GM21529 (cell line): ENCODE measurements at regions not wholly inside any gene's neighbourhood (a gene's known extent, or its start where the extent isn't known, plus 50 kb on each side); places are given as distances from the start of the nearest gene placed in this dataset.

ENCODE experiments used
- ATAC-seq: cut with Tn5 transposase; IDR thresholded peaks from one replicate; pipeline ENCODE4 v1.9.1; 2021; ENCODE audit not compliant: unreplicated experiment

- no peak for ATAC-seq
Observed at GRCh38 chr13:89752394-89752793, 1595.1 kb upstream of the MIR17HG start.

GRCh38 chr13:89755729-89756492 lies 1591.6 kb upstream of the MIR17HG start:
- ATAC-seq = no peak

- ATAC-seq = no peak
Observed at GRCh38 chr13:89763005-89763404, 1584.5 kb upstream of the MIR17HG start.

GRCh38 chr13:89783221-89783755 lies 1564.2 kb upstream of the MIR17HG start:
- no peak for ATAC-seq

- no peak for ATAC-seq
Observed at GRCh38 chr13:89784161-89784809, 1563.2 kb upstream of the MIR17HG start.

GRCh38 chr13:89786531-89786930 lies 1561.0 kb upstream of the MIR17HG start:
- ATAC-seq = no peak

- ATAC-seq = no peak
Observed at GRCh38 chr13:89790696-89791095, 1556.8 kb upstream of the MIR17HG start.

- no peak for ATAC-seq
Observed at GRCh38 chr13:89791971-89792630, 1555.4 kb upstream of the MIR17HG start.

GRCh38 chr13:89796196-89796595 lies 1551.3 kb upstream of the MIR17HG start:
- no peak for ATAC-seq

- ATAC-seq = no peak
Observed at GRCh38 chr13:89803839-89804238, 1543.6 kb upstream of the MIR17HG start.

- no peak for ATAC-seq
Observed at GRCh38 chr13:89806594-89806993, 1540.9 kb upstream of the MIR17HG start.

- no peak for ATAC-seq
Observed at GRCh38 chr13:89812856-89813255, 1534.6 kb upstream of the MIR17HG start.

- no peak for ATAC-seq
Observed at GRCh38 chr13:89816404-89816803, 1531.1 kb upstream of the MIR17HG start.

- no peak for ATAC-seq
Observed at GRCh38 chr13:89822467-89822866, 1525.0 kb upstream of the MIR17HG start.

- no peak for ATAC-seq
Observed at GRCh38 chr13:89827552-89827951, 1519.9 kb upstream of the MIR17HG start.

GRCh38 chr13:89828506-89828905 lies 1519.0 kb upstream of the MIR17HG start:
- ATAC-seq = no peak

- no peak for ATAC-seq
Observed at GRCh38 chr13:89831157-89831556, 1516.3 kb upstream of the MIR17HG start.

GRCh38 chr13:89832827-89833226 lies 1514.7 kb upstream of the MIR17HG start:
- ATAC-seq = no peak

- no peak for ATAC-seq
Observed at GRCh38 chr13:89843621-89844020, 1503.9 kb upstream of the MIR17HG start.

- no peak for ATAC-seq
Observed at GRCh38 chr13:89845874-89846273, 1501.6 kb upstream of the MIR17HG start.

- ATAC-seq = no peak
Observed at GRCh38 chr13:89846926-89847585, 1500.4 kb upstream of the MIR17HG start.
